SK-N-SH (cell line): ENCODE measurements at regions not wholly inside any gene's neighbourhood (a gene's known extent, or its start where the extent isn't known, plus 50 kb on each side); places are given as distances from the start of the nearest gene placed in this dataset.

ENCODE experiments used
- CHD2 ChIP-seq: fragments of 150-350 bp; IDR thresholded peaks from 2 replicates; pipeline ENCODE4 v1.6.1; 2018; ENCODE audit warnings: low read length; ENCODE audit not compliant: partially characterized antibody
- EZH2phosphoT487 ChIP-seq: fragments of 200-600 bp; sonication (generic); IDR thresholded peaks from 2 replicates; pipeline ENCODE4 v1.6.1; 2017; ENCODE audit warnings: low read depth, mixed run types, mild to moderate bottlenecking, antibody characterized with exemption, moderate library complexity, borderline replicate concordance
- TF ChIP-seq, protein P1 (sequence below): IDR thresholded peaks from 2 replicates; pipeline ENCODE4 v1.4.0; 2012; ENCODE audit warnings: low read depth, borderline replicate concordance

DNA sequence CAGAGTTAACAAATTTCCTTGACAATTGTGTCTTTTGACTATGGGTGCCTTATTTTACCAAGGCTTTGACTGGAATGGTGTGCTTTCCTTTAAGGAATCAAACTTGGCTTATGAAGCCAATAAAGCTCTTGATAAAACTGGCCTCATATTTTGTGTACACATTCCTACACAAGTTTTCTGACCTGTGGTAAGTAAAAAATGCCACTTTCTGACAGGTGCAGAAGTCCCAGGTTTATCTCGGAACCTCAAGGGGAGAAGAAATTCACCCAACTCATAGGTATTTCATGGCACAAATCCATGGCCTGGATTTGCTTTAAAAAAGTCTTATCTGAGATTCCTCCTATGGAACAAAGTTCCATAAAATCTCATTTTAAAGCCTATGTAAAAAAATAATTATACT lies 880.6 kb upstream of the LRATD1 start:
- TF ChIP-seq, protein P1, sequence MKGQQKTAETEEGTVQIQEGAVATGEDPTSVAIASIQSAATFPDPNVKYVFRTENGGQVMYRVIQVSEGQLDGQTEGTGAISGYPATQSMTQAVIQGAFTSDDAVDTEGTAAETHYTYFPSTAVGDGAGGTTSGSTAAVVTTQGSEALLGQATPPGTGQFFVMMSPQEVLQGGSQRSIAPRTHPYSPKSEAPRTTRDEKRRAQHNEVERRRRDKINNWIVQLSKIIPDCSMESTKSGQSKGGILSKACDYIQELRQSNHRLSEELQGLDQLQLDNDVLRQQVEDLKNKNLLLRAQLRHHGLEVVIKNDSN: no peak
- no peak for TF ChIP-seq EZH2phosphoT487
- no peak for TF ChIP-seq CHD2
